HG03342 (cell line): ENCODE measurements at regions not wholly inside any gene's neighbourhood (a gene's known extent, or its start where the extent isn't known, plus 50 kb on each side); places are given as distances from the start of the nearest gene placed in this dataset.
A peak's percentile ranks its signal among the peaks of the same experiment; 100 is the strongest.

Experiments used
- ATAC-seq: cut with Tn5 transposase; IDR thresholded peaks from one replicate; pipeline ENCODE4 v1.9.1; 2021; ENCODE audit warnings: mild to moderate bottlenecking, moderate library complexity; ENCODE audit not compliant: unreplicated experiment

DNA sequence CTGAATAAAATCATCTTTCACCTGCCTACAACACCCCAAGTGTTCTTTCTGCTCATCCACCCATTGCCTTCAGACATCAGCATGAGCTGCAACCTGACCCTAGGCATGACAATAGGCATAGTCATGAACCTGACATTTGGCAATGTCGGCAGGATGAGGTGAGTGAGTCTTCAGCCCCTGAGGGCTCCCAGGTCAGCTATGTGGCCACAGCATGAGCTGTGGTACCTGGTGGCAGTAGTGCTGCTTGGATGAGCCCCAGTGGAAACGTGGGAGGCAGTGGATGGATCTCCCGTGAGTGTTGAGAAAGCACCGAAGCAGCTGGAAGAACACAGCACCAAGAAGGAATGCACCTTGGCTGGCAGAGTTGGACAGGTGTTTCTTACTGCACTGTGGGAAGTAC lies 334.8 kb upstream of the FAR2 start:
- no peak for ATAC-seq

DNA sequence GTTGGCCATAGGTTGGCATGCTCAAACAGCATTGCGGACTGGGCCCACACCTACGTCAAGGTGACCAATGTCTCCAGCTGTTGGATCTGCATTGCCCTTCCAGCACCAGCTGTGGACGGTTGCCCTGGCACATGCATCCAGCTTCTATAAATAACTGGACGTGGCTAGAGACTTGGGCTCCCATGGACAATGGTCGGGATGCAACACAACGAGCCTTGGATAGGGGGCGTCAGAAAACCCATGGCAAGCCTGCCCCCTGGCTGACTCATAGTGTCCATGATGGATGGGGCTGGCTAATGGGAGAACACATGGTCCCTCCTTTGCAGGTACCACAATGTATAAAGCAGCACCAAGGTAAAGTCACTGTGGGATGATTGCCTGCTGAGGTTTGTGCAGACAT lies 331.6 kb upstream of the FAR2 start:
- ATAC-seq, result no peak

DNA sequence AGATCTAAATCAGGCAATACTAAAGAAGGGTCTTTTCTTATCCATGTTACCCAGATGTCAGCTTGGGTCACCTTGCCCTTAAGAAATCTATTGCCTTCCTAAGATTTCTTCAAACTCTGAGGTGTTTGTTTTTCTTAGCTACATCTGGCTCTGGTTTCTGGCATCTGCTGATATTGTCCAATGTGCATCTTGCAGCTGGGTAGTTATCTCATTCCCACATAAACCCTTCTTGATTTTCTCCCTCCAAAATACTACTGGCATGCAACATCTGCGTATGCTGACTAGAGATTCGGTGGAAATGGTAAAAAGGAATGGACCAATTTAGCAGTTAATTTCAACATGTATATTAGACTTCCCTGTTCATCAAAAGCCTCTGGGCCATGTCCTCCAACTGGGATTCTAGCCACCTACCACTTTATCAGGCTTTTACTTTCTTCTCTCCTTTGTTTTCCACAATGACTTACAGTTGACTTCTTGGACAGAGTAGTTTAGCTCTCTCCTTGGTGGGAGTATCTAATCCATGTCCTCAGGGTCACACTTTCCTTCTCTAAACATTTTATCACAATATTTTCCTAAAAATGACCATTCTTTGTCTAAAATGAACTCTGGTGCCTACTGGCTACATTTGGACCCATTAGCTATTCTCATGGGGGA lies 324.8 kb upstream of the FAR2 start:
- no peak for ATAC-seq

DNA sequence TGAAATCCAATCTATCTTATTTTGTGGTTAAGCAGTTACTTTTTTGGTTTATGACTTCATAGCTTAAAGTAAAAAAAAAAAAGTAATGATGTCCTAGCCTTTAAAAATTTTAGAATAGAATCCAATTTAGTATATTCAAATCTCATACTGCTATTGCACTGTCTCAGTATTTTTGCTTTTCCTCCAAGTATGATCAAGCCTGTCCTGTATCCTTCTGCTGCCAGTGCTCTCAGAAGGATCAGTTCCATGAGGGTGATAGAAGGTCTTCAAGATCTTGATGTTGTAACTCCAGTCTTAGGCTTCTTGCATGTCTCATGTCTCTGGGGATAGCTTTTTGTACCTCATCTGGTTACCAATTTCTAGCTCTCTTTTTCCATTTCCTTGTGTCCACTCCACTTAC lies 324.2 kb upstream of the FAR2 start:
- no peak for ATAC-seq

DNA sequence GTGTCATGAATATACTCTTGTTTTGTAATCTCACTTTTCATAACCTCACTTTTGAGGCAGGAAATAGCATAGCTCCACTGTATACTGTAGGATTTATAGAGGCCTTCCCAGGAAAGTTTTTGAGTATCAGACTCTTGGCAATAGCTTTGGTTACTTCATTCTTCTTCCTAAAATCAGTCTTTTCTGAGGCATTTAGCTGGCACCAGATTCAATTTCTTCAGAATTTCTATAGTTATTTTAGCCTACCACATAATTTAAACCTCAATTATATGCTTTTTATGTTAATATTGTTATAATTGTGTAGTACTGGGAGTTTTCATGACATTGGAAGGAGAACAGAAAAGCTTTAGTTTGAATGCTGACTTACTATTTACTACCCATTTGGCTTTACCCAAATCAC lies 322.3 kb upstream of the FAR2 start:
- ATAC-seq, result no peak

DNA sequence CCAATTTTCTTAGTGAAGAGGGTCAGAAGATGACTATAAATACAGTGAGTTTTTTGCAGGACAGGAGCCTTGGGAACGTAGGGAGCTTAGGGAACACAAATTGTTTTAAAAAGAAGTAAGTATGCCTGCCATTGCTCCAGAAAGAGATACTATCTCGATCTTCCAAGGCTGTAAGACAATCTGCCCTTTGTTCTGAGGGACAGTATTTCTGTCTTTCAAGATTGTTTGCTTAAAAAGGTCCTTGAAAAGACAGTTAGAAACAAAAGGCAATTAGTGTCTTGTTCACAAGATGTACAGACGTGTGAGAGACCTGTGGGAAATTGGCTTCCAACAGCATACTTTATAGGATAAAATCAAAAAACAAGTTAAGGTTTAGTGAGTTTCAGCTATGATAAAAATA lies 321.2 kb upstream of the FAR2 start:
- ATAC-seq, result no peak

DNA sequence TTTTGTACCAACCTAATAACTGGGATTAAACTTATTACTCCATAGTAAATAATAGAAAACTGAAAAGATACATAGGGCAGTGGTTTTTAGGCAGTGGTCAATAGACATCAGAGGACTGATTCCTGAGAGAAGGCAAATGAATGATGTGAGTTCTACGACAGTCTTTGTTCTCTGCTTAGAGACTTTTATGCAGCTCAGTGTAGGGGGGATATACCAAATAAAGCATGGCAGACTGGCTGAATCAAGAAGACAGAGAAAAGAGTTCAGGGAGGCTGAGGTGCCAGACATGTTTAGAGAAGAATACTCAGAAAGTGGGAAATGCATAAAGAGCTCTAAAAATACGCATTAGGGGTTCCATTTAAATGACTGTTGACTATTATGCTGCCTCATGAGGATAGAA lies 320.8 kb upstream of the FAR2 start:
- no peak for ATAC-seq

DNA sequence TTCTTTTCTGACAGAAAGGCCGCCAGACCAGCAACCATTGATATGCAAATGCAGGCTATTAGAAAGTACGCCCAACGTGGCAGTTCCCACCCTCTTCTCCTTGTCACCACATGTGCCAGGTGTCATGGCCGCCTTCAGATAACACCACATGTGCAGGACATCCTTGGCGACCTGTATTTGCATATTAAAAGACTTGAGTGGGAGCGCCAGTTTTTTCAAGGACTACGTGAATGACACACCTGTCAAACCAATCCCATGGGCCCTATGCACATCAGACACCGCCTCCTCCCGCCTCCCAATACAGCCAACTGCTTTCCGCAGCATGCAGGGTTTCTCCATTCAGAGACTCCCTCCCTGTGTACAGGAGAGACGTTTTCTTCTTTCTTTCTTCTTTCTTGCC lies 318.6 kb upstream of the FAR2 start:
- no peak for ATAC-seq

DNA sequence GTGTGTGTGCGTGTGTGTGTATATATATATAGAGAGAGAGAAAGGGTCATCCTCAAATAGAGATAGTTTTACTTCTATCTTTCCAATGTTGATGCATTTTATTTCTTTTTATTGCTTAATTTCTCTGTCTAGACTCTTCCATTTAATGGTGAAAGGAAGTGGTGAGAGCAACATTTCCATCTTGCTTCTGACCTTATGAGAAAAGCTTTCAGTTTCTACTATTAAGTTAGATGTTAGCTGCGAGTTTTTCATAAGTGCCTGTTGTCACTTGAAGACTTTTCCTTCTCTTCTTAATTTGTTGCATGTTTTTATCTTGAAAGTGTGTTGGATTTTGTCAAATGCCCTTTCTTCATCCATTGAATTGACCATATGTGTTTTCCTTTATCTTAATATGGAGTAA lies 304.4 kb upstream of the FAR2 start:
- ATAC-seq, result no peak

DNA sequence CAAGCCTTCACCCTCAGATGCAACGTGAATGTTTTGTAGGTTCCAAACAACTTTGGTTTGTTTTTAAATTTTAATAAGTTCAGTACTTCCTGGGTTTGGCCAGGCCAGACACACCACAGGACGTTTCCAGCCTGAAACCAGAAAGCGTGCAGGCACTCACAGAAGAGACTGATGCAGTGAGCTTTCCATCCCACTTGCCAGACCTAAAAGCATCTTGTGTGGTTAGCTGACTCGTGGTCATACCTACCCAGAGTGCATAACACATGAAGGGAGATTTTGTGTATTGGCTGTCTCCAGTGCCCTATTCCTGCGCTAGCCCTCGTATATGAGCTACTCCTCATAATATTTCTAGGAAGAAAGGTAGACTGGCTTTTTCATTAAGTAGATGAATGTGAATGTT lies 297.3 kb upstream of the FAR2 start:
- no peak for ATAC-seq

DNA sequence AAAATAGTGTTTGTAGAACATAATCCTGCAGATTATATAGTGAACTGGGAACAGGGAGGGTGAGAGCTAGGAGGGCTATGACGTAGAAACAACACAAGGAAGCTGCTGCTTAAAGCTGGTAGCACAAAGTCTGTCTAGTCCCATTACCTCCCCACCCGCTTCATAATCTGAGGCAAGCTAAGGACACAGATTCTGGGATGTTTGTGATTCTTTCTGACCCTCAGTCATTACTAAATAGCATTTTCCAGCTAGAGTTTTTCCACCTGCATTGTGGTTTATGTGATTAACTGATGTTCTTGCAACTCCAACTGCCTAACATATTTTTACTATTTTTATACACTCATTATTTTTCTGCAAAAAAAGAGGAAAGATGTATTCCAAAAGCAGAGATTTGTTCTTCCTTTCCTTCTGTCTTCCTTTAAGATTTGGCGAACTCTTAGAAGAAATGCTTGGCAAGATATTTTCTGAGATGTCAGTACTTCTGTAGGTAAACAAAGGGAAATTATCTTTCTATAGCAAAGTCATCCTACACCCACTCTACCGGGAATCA lies 293.2 kb upstream of the FAR2 start:
- ATAC-seq, result no peak

DNA sequence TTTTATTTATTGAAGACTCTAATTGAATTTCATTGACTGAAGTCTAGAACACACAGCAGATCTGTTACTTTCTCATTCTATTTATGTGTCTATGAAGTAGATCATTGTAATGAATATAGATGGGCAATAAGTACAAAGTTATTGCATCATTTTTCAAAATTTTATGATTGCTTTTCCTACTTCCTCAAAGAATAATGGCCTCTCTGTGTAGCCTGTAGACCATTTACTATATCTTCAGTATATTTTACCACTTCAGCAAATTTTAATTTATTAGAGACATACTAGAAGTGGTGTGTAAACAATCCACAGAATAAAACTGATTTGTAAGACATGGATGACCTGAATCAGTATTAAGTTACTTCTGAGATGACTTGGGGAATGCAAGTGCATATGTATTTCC lies 291.7 kb upstream of the FAR2 start:
- ATAC-seq, result no peak

DNA sequence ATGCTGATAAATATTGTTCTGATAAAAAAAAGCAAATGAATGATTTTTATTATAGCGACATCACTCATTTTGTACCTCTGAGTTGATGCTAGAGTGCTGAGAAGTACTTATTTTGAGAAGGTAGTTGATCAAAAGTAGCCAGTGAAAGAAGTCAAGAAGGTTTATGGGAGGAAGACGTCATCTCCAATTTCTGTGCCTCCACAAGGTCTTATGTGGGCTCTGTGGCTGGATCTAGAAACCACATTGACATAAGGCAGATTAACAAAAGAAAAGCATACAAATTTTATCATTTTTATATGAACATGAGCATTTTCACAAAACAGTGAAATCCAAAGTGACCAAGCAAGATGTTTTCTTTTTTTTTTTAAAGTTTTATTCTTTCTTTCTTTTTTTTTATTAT lies 289.5 kb upstream of the FAR2 start:
- ATAC-seq, result no peak

DNA sequence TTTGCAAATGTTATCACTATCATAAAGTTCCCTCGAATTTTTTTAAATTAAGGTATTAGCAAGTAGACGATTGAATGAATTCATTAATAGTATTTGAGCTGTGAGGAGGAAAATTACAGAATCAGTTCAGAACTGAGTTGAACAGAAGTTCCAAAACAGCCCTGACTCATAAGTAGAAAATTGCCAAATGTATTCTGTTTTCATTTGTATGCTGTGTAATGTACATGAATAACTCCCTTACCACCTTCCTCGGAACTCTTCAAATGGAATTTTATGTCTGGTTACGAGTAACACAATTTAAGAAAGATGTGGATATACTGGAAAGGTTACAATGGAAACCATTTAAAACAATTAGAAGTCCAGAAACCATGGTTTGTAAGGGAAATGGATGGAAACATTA lies 283.3 kb upstream of the FAR2 start:
- ATAC-seq, result no peak

DNA sequence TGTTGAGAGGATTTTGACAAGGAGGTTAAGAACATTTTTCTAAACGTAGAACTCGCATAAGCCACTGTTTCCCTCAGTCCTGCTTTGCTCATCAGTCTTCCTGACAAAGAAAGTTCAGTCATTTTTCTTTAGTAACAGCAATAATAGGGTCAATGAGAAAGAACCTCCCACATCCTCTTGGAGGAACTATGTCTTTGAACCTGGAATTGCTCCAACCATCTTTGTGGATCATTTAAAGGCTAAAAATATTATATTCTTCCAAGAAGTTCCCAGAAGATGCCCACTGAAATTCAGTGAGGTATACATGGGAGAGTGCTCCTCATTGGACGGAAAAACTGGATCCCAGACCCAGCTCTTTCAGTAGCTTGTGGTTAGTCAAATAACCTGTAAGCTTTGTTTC lies 282.8 kb upstream of the FAR2 start:
- no peak for ATAC-seq

DNA sequence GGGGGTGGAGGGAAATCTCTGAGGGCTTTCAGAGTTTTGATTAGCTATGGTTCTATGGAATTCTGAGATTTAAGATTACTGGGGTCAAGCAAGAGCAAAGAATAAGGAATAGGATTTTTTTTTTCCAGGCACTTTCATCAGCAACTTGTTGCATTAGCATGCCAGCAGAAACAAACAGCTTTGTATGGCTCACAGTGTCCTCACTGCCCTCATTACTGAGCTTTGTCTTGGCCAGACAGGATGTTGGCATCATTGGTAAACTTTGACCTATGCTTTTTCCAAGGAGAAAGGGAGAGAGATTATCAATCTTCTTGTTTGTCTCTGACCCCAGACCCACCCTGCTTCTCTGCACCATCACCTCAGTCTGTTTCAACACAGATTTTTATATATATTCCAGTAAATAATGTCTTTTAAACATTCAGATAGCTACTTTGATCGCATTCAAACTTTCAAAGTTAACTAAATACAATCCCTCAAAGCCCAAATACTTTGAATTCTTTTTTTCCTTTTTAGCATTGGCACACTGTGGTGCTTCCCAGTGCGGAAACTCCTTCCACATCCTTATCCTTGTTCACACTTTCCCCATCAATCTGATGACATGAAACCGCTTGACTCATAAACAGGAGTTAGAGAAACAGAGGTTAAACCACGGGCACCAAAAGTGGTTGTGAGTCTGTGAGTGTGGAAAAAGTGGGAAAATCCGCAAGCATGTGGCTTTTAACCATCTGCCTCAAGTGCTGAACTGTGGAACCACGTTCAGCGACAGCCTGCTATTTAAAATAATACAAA lies 282.2 kb upstream of the FAR2 start:
- ATAC-seq, result no peak

DNA sequence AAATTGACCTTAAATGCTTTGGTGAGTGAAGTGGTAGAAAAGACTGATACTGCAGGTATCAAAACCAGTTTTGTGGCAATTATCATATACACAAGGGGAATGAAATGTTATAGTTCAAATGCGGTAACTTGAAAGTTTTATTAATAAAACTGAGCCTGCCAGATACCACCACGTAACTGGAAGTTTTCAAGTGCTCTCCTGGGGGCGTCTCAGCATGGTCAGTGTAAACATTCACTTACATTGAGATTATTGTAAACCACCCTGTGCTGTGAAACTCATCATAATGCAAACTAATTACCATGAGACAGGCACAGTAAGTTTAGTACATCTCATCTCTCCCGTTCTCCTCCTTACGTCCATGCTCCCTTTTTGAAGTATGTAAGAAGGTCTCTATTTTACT lies 280.7 kb upstream of the FAR2 start:
- ATAC-seq, result no peak

DNA sequence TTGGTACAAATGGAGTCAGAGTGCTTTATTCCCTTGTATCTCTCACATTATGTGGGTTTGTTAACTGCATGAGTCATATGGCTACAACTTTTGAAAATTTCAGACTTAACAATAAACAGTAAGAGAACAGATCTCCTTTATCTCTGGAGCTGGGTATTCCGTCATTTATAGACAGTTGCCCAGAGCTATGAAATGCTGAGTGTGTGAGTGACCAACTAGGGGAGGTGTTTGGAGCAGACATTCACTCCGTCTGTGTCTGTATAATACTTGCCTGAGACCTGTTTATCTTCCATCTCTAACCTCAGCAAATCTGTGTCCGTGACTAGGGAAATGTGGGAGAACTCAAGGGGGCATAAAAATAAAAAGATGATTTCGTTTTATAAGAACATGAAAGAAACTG lies 279.9 kb upstream of the FAR2 start:
- ATAC-seq, result no peak

DNA sequence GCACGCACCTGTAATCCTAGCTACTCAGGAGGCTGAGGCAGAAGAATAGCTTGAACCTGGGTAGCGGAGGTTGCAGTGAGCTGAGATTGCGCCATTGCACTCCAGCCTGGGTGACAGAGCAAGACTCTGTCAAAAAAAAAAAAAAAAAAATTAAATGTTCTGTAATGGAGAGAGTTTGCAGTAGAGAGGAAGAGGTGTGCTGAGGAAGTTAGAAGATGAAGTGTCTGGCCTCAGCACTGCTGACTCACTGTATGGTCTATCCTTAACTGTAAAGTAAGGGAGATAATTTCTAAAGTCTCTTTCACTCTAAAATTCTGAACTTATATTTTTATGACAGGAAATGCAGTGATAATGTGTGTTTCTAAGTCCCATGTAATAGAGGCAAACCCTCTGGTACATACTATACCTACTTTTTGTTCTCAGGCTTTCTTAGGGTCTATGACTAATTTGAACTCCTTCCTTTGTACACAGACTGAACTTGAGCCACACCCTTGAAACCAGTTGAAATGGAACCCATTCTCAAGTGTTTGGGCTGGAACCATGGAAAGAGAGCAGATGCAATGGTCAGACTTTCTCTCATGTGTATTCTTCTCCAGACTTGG lies 278.1 kb upstream of the FAR2 start:
- ATAC-seq, result no peak

DNA sequence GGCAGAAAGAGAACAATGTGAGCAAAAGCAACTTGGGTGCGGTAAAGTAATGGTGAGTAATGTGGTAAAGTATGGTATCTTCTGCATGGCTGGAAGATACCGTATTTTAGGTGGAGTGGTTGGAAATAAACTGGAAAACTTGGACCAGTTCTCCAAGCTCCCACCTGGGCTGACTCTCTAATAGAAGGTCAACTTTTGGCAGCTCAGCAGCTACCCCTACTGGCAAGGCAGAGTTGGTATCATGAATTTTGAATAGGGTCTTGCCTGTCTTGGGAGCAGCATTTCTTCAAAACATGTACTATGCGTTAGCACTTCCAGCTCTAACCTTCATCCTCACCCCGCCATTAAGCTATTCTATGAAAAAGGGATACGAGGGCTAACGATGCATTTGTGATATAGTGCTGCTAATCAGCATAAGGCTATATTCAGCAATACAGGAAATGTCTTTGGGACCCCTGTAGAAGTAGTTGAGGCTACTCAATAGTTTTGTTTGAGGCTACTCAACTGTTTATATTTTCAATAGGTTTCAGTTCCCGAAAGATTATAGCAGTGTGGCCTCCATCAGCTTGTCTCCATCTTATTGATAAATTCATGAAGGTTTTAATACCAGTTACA lies 276.3 kb upstream of the FAR2 start:
- ATAC-seq, result peak; percentile 56

DNA sequence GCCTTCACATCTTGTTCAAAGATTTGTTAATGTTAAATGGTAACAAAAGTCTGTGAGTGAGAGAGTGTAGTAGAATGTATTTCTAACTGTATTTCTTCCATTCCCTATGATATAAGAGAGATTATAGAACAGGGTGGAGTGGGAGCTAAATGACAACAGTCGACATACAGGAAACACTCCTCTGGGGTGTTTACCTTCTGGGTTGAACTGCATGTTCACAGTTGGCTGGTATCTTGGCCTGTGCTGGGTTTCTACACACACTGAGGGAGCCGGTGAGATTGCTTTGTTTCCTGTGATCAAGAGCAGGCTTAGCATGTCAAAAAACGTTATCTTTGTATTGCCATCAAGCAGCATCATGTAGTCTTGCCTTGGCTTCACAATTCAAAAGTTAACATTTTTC lies 274.3 kb upstream of the FAR2 start:
- no peak for ATAC-seq
